OCI-LY3 (cell line): ENCODE measurements at regions not wholly inside any gene's neighbourhood (a gene's known extent, or its start where the extent isn't known, plus 50 kb on each side); places are given as distances from the start of the nearest gene placed in this dataset.

ENCODE experiments used
- CTCF ChIP-seq: fragments of 200-600, 300-600 bp; sonication (generic); IDR thresholded peaks from 2 replicates; pipeline ENCODE4 v1.5.1; 2014; ENCODE audit warnings: antibody characterized with exemption, low read length, low read depth
- EZH2phosphoT487 ChIP-seq: fragments of 200-600 bp; shearing (Covaris generic); IDR thresholded peaks from 2 replicates; pipeline ENCODE4 v1.6.1; 2018; ENCODE audit warnings: antibody characterized with exemption, mixed run types, low read depth

GRCh38 chr9:82882748-82883147 lies 180.2 kb downstream of the RASEF start:
- no peak for TF ChIP-seq EZH2phosphoT487
- no peak for TF ChIP-seq CTCF
